IMR-90 (cell line): ENCODE measurements at regions not wholly inside any gene's neighbourhood (a gene's known extent, or its start where the extent isn't known, plus 50 kb on each side); places are given as distances from the start of the nearest gene placed in this dataset.

Experiments used
- ATAC-seq: fragments of 200-7000 bp; cut with Tn5 transposase; 2 replicates; pipeline ENCODE4 v1.9.1; 2020; ENCODE audit warnings: low read depth, mild to moderate bottlenecking, moderate library complexity
- BruUV-seq: library from RNA; stranded (reverse); fragments of 400-500 nt; replicated peaks from 2 replicates; lab custom pipeline; 2021; lab: Mats Ljungman, UMichigan
- CTCF ChIA-PET: fragments of 300-600 bp; formaldehyde crosslinking; extraction: SDS; loops from one replicate; lab custom pipeline; 2021; ENCODE audit warnings: antibody characterized with exemption; lab: Yijun Ruan, JAX
- POLR2A ChIA-PET: fragments of 300-600 bp; sonication (Branson Sonifier 250); formaldehyde crosslinking; loops from one replicate; lab custom pipeline; 2022; ENCODE audit warnings: antibody characterized with exemption; ENCODE audit not compliant: unreplicated experiment; lab: Charles Lee
- DNase-seq: peaks from one replicate; pipeline ENCODE4 v3.0.0; 2013
- H2AFZ ChIP-seq: replicated peaks from 2 replicates; pipeline ENCODE3; 2013; ENCODE audit warnings: low read length, mild to moderate bottlenecking; ENCODE audit not compliant: poor library complexity
- H2AK5ac ChIP-seq: 2 replicates; pipeline ENCODE4 v1.6.1; 2013; ENCODE audit warnings: low read depth, low read length, inconsistent platforms
- H2AK9ac ChIP-seq: replicated peaks from 2 replicates; pipeline ENCODE3; 2013; ENCODE audit warnings: mild to moderate bottlenecking, low read depth, low read length, moderate library complexity; ENCODE audit not compliant: poor library complexity
- H2BK120ac ChIP-seq: 2 replicates; pipeline ENCODE4 v1.6.1; 2013; ENCODE audit warnings: low read depth, low read length, inconsistent platforms
- H2BK15ac ChIP-seq: 3 replicates; pipeline ENCODE4 v1.6.1; 2013; ENCODE audit warnings: low read depth, low read length, inconsistent platforms
- H2BK20ac ChIP-seq: 2 replicates; pipeline ENCODE4 v1.6.1; 2013; ENCODE audit warnings: low read depth, mild to moderate bottlenecking, inconsistent platforms, low read length, moderate library complexity
- H2BK5ac ChIP-seq: 2 replicates; pipeline ENCODE4 v1.6.1; 2013; ENCODE audit warnings: mild to moderate bottlenecking, low read depth, low read length, inconsistent platforms; ENCODE audit not compliant: poor library complexity, severe bottlenecking
- H3K14ac ChIP-seq: replicated peaks from 2 replicates; pipeline ENCODE4 v1.6.1; 2013; ENCODE audit warnings: low read depth, low read length, inconsistent platforms
- H3K18ac ChIP-seq: 2 replicates; pipeline ENCODE4 v1.6.1; 2013; ENCODE audit warnings: low read depth, low read length, control low read depth
- H3K23ac ChIP-seq: 2 replicates; pipeline ENCODE4 v1.6.1; 2013; ENCODE audit warnings: low read depth, low read length, inconsistent platforms
- H3K27ac ChIP-seq: 2 replicates; pipeline ENCODE4 v1.5.1; 2013; ENCODE audit warnings: mild to moderate bottlenecking, control low read depth, low read length; ENCODE audit not compliant: insufficient read depth
- H3K27me3 ChIP-seq: 2 replicates; pipeline ENCODE4 v1.6.1; 2013; ENCODE audit warnings: low read length; ENCODE audit not compliant: control insufficient read depth, insufficient read depth
- H3K36me3 ChIP-seq: 2 replicates; pipeline ENCODE4 v1.6.1; 2013; ENCODE audit warnings: low read length, mixed read lengths; ENCODE audit not compliant: control insufficient read depth, insufficient read depth
- H3K4ac ChIP-seq: 2 replicates; pipeline ENCODE4 v1.6.1; 2013; ENCODE audit warnings: low read depth, low read length, inconsistent platforms
- H3K4me1 ChIP-seq: 2 replicates; pipeline ENCODE4 v1.6.1; 2013; ENCODE audit warnings: low read length, mixed read lengths; ENCODE audit not compliant: control insufficient read depth, insufficient read depth
- H3K4me2 ChIP-seq: 2 replicates; pipeline ENCODE4 v1.6.1; 2013; ENCODE audit warnings: low read depth, mild to moderate bottlenecking, control low read depth, low read length, moderate library complexity
- H3K4me3 ChIP-seq: 2 replicates; pipeline ENCODE4 v1.5.1; 2013; ENCODE audit warnings: low read depth, mild to moderate bottlenecking, control low read depth, low read length, moderate library complexity; ENCODE audit not compliant: insufficient read depth
- H3K56ac ChIP-seq: 2 replicates; pipeline ENCODE4 v1.6.1; 2013; ENCODE audit warnings: low read length, inconsistent platforms; ENCODE audit not compliant: insufficient read depth; ENCODE audit errors: extremely low read depth
- H3K79me1 ChIP-seq, 2 experiments: 2 replicates each; pipeline ENCODE4 v1.6.1; 2013; ENCODE audit warnings: low read length in 2 of 2, inconsistent platforms in 1 of 2, low read depth in 1 of 2
- H3K9ac ChIP-seq: 2 replicates; pipeline ENCODE4 v1.6.1; 2013; ENCODE audit warnings: low read depth, low read length, control low read depth
- H3K9me1 ChIP-seq: 2 replicates; pipeline ENCODE4 v1.6.1; 2013; ENCODE audit warnings: low read length, inconsistent platforms; ENCODE audit not compliant: insufficient read depth
- H3K9me3 ChIP-seq: 2 replicates; pipeline ENCODE4 v1.6.1; 2013; ENCODE audit warnings: low read length; ENCODE audit not compliant: control insufficient read depth, insufficient read depth
- H4K20me1 ChIP-seq: 2 replicates; pipeline ENCODE4 v1.6.1; 2013; ENCODE audit warnings: low read length, inconsistent platforms; ENCODE audit not compliant: insufficient read depth
- H4K5ac ChIP-seq: 2 replicates; pipeline ENCODE4 v1.6.1; 2013; ENCODE audit warnings: mild to moderate bottlenecking, low read depth, low read length, control low read depth
- H4K8ac ChIP-seq, 2 experiments: 2 replicates each; pipeline ENCODE4 v1.6.1; 2013; ENCODE audit warnings: low read depth in 2 of 2, low read length in 2 of 2, control low read depth in 1 of 2, inconsistent platforms in 1 of 2
- H4K91ac ChIP-seq: 2 replicates; pipeline ENCODE4 v1.6.1; 2013; ENCODE audit warnings: low read depth, low read length, inconsistent platforms; ENCODE audit not compliant: insufficient read depth
- BHLHE40 ChIP-seq: fragments of 150-350 bp; IDR thresholded peaks from 2 replicates; pipeline ENCODE4 v1.6.1; 2016; ENCODE audit warnings: mild to moderate bottlenecking, low read depth, low read length
- CEBPB ChIP-seq: IDR thresholded peaks from 2 replicates; pipeline ENCODE4 v1.6.1; 2012; ENCODE audit warnings: low read depth, low read length, improper control_type of control experiment
- CHD1 ChIP-seq: IDR thresholded peaks from 2 replicates; pipeline ENCODE4 v1.6.1; 2012; ENCODE audit warnings: low read depth, low read length, improper control_type of control experiment
- FOS ChIP-seq: fragments of 150-350 bp; IDR thresholded peaks from 2 replicates; pipeline ENCODE4 v1.6.1; 2016; ENCODE audit warnings: low read depth, low read length
- MAFK ChIP-seq: IDR thresholded peaks from 2 replicates; pipeline ENCODE4 v1.6.1; 2012; ENCODE audit warnings: low read depth, low read length, improper control_type of control experiment
- MXI1 ChIP-seq: IDR thresholded peaks from 2 replicates; pipeline ENCODE4 v1.6.1; 2012; ENCODE audit warnings: low read depth, mild to moderate bottlenecking, low read length, moderate library complexity, borderline replicate concordance
- NFE2L2 ChIP-seq: fragments of 150-350 bp; IDR thresholded peaks from 2 replicates; pipeline ENCODE4 v1.6.1; 2016; ENCODE audit warnings: low read depth, mild to moderate bottlenecking, low read length
- POLR2A ChIP-seq: IDR thresholded peaks from 2 replicates; pipeline ENCODE4 v1.6.1; 2012; ENCODE audit warnings: mild to moderate bottlenecking, low read depth, low read length
- RAD21 ChIP-seq: IDR thresholded peaks from 2 replicates; pipeline ENCODE4 v1.6.1; 2012; ENCODE audit warnings: low read length, improper control_type of control experiment
- RCOR1 ChIP-seq: IDR thresholded peaks from 2 replicates; pipeline ENCODE4 v1.6.1; 2012; ENCODE audit warnings: mild to moderate bottlenecking, low read length, improper control_type of control experiment; ENCODE audit not compliant: insufficient replicate concordance
- RFX5 ChIP-seq: IDR thresholded peaks from 2 replicates; pipeline ENCODE4 v1.8.0; 2012; ENCODE audit warnings: low read depth, mild to moderate bottlenecking, low read length, moderate library complexity
- WGBS, 2 experiments: methylation state at CpG; one replicate each; pipeline versions ENCODE4 v1.1.5 to v1.1.7; 2013; ENCODE audit warnings: missing lambda C conversion rate in 2 of 2; ENCODE audit not compliant: insufficient read length in 1 of 2; ENCODE audit errors: extremely low coverage in 2 of 2; 5-methylcytosine and 5-hydroxymethylcytosine counted together
- dilution Hi-C: fragments of 300-500 bp; cut with HindIII; formaldehyde crosslinking; loops from one replicate; pipeline ENCODE4 v1.14.3; 2018; ENCODE audit warnings: low sequenced_read_pairs; ENCODE audit not compliant: unreplicated experiment
- in situ Hi-C: fragments of 300-500 bp; cut with MboI; formaldehyde crosslinking; loops from 3 replicates; pipeline ENCODE4 v1.14.3; 2019; ENCODE audit warnings: low sequenced_read_pairs, inconsistent platforms, mixed read lengths
- intact Hi-C: fragments of 100-400 bp; cut with micrococcal nuclease; formaldehyde crosslinking; loops from 2 replicates; pipeline ENCODE4 v1.10.0; 2022
- TF ChIP-seq, protein P1 (sequence below): conservative IDR thresholded peaks from 2 replicates; pipeline ENCODE4 v1.5.1; 2012; ENCODE audit warnings: mild to moderate bottlenecking, low read depth, low read length, improper control_type of control experiment
- TF ChIP-seq, protein P2 (sequence below): fragments of 150-350 bp; IDR thresholded peaks from 2 replicates; pipeline ENCODE4 v1.6.1; 2017; ENCODE audit warnings: mild to moderate bottlenecking, antibody characterized with exemption, low read length, low read depth

GRCh38 chr5:116788851-116789403, 214.3 kb upstream of the SEMA6A start:
- H3K4me2 ChIP-seq = no peak overlapping the region
- no peak overlapping the region for H2BK120ac ChIP-seq
- H2BK5ac ChIP-seq = no peak overlapping the region
- H4K20me1 ChIP-seq = no peaks in the 10 kb centered on the region
- no TSS peak for BruUV-seq
- H2BK15ac ChIP-seq = no peak overlapping the region
- ATAC-seq = no peak
- H3K9me1 ChIP-seq = no peaks in the 10 kb centered on the region
- dilution Hi-C loops = no loop called here
- TF ChIP-seq RCOR1 (no peak), CHD1 (no peak), RAD21 (no peak), NFE2L2 (no peak), MAFK (no peak), RFX5 (no peak), FOS (no peak), BHLHE40 (no peak), CEBPB (no peak), MXI1 (no peak), POLR2A (no peak)
- TF ChIP-seq, protein P1, sequence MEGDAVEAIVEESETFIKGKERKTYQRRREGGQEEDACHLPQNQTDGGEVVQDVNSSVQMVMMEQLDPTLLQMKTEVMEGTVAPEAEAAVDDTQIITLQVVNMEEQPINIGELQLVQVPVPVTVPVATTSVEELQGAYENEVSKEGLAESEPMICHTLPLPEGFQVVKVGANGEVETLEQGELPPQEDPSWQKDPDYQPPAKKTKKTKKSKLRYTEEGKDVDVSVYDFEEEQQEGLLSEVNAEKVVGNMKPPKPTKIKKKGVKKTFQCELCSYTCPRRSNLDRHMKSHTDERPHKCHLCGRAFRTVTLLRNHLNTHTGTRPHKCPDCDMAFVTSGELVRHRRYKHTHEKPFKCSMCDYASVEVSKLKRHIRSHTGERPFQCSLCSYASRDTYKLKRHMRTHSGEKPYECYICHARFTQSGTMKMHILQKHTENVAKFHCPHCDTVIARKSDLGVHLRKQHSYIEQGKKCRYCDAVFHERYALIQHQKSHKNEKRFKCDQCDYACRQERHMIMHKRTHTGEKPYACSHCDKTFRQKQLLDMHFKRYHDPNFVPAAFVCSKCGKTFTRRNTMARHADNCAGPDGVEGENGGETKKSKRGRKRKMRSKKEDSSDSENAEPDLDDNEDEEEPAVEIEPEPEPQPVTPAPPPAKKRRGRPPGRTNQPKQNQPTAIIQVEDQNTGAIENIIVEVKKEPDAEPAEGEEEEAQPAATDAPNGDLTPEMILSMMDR = no peak
- TF ChIP-seq, protein P2, sequence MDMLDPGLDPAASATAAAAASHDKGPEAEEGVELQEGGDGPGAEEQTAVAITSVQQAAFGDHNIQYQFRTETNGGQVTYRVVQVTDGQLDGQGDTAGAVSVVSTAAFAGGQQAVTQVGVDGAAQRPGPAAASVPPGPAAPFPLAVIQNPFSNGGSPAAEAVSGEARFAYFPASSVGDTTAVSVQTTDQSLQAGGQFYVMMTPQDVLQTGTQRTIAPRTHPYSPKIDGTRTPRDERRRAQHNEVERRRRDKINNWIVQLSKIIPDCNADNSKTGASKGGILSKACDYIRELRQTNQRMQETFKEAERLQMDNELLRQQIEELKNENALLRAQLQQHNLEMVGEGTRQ = no peak
- intact Hi-C loops = no loop called here
- H4K5ac ChIP-seq = no peak overlapping the region
- no peak overlapping the region for H4K91ac ChIP-seq
- peaks cover 12% of the 10 kb centered on the region for H3K9me3 ChIP-seq
- no peaks in the 10 kb centered on the region for H3K79me1 ChIP-seq
- no peak overlapping the region for H3K14ac ChIP-seq
- in situ Hi-C loops = no loop called here
- H3K27ac ChIP-seq = no peak overlapping the region
- H3K4me3 ChIP-seq = no peak overlapping the region
- no peak for DNase-seq
- ChIA-PET POLR2A (no interaction called here), CTCF (no interaction called here)
- no peak overlapping the region for H3K18ac ChIP-seq
- no peak overlapping the region for H2AFZ ChIP-seq
- H3K9ac ChIP-seq = no peak overlapping the region
- no peaks in the 10 kb centered on the region for H3K4me1 ChIP-seq
- no peak overlapping the region for H2BK20ac ChIP-seq
- H2AK9ac ChIP-seq = no peak overlapping the region
- no peaks in the 10 kb centered on the region for H3K27me3 ChIP-seq
- WGBS, 2 experiments = no CpG with 5 or more reads among the region's 4 CpGs
- no peak overlapping the region for H2AK5ac ChIP-seq
- H3K23ac ChIP-seq = no peak overlapping the region
- H3K56ac ChIP-seq = no peak overlapping the region
- H3K4ac ChIP-seq = no peak overlapping the region
- no peak overlapping the region for H4K8ac ChIP-seq
- no peaks in the 10 kb centered on the region for H3K36me3 ChIP-seq
